OCI-LY7 (cell line): ENCODE measurements at regions not wholly inside any gene's neighbourhood (a gene's known extent, or its start where the extent isn't known, plus 50 kb on each side); places are given as distances from the start of the nearest gene placed in this dataset.

ENCODE experiments used
- BruUV-seq: library from RNA; stranded (reverse); fragments of 400-500 nt; replicated peaks from 2 replicates; lab custom pipeline; 2021; lab: Mats Ljungman, UMichigan
- CTCF ChIA-PET: fragments of 300-600 bp; sonication (Branson Sonifier 250); formaldehyde crosslinking; loops from one replicate; lab custom pipeline; 2022; ENCODE audit warnings: antibody characterized with exemption; ENCODE audit not compliant: unreplicated experiment; lab: Charles Lee
- POLR2A ChIA-PET: fragments of 300-600 bp; sonication (Branson Sonifier 250); formaldehyde crosslinking; loops from one replicate; lab custom pipeline; 2022; ENCODE audit warnings: antibody characterized with exemption; lab: Charles Lee
- DNase-seq: peaks from one replicate; pipeline ENCODE4 v3.0.0-alpha.2; 2015; ENCODE audit warnings: low spot score
- H2AFZ ChIP-seq: fragments of 200-600 bp; sonication (generic), shearing (Covaris generic); 2 replicates; pipeline ENCODE4 v1.6.1; 2014; ENCODE audit warnings: mild to moderate bottlenecking, antibody characterized with exemption, low read length, moderate library complexity
- H3K27ac ChIP-seq: fragments of 200-600 bp; sonication (generic); 2 replicates; pipeline ENCODE4 v1.5.1; 2014; ENCODE audit warnings: mixed run types, low read depth, mild to moderate bottlenecking, moderate library complexity, low read length, inconsistent platforms; ENCODE audit not compliant: poor library complexity, severe bottlenecking
- H3K36me3 ChIP-seq: fragments of 200-600 bp; sonication (generic); 2 replicates; pipeline ENCODE4 v1.6.1; 2014; ENCODE audit warnings: mild to moderate bottlenecking, antibody characterized with exemption, low read length, moderate library complexity, mixed read lengths; ENCODE audit not compliant: insufficient read depth
- H3K4me1 ChIP-seq: fragments of 200-600 bp; sonication (generic); 2 replicates; pipeline ENCODE4 v1.5.1; 2014; ENCODE audit warnings: mild to moderate bottlenecking, low read length; ENCODE audit not compliant: insufficient read depth, poor library complexity, severe bottlenecking
- H3K4me2 ChIP-seq: fragments of 200-600 bp; sonication (generic); 2 replicates; pipeline ENCODE4 v1.6.1; 2014; ENCODE audit warnings: mild to moderate bottlenecking, low read length
- H3K4me3 ChIP-seq: fragments of 200-600 bp; sonication (generic); 2 replicates; pipeline ENCODE4 v1.5.1; 2014; ENCODE audit warnings: mild to moderate bottlenecking, low read depth, low read length; ENCODE audit not compliant: poor library complexity, severe bottlenecking
- H3K79me2 ChIP-seq: fragments of 200-600 bp; sonication (generic); 2 replicates; pipeline ENCODE4 v1.6.1; 2016; ENCODE audit warnings: low read depth, mild to moderate bottlenecking, low read length, moderate library complexity, mixed read lengths; ENCODE audit not compliant: insufficient read depth
- H3K9me2 ChIP-seq: fragments of 200-600 bp; sonication (generic); 2 replicates; pipeline ENCODE4 v1.6.1; 2016; ENCODE audit warnings: mild to moderate bottlenecking, low read length, mixed read lengths; ENCODE audit not compliant: insufficient read depth
- H3K9me3 ChIP-seq: fragments of 200-600 bp; sonication (generic); 2 replicates; pipeline ENCODE4 v1.6.1; 2014; ENCODE audit warnings: mild to moderate bottlenecking, mixed run types, low read length, mixed read lengths
- H4K20me1 ChIP-seq: fragments of 200-600 bp; sonication (generic); 2 replicates; pipeline ENCODE4 v1.6.1; 2014; ENCODE audit warnings: mild to moderate bottlenecking, antibody characterized with exemption, low read length, moderate library complexity, mixed read lengths; ENCODE audit not compliant: insufficient read depth
- CTCF ChIP-seq: fragments of 200-600 bp; sonication (generic); conservative IDR thresholded peaks from 2 replicates; pipeline ENCODE4 v1.5.1; 2014; ENCODE audit warnings: mild to moderate bottlenecking, antibody characterized with exemption, low read length, moderate library complexity, mixed read lengths
- EZH2phosphoT487 ChIP-seq: fragments of 200-600 bp; sonication (generic); IDR thresholded peaks from 2 replicates; pipeline ENCODE4 v1.6.1; 2018; ENCODE audit warnings: low read depth, borderline replicate concordance, mild to moderate bottlenecking, mixed run types, antibody characterized with exemption, low read length, moderate library complexity, mixed read lengths
- intact Hi-C: fragments of 100-400 bp; cut with micrococcal nuclease; formaldehyde crosslinking; loops from one replicate; pipeline ENCODE4 v1.10.0; 2022; ENCODE audit not compliant: unreplicated experiment

DNA sequence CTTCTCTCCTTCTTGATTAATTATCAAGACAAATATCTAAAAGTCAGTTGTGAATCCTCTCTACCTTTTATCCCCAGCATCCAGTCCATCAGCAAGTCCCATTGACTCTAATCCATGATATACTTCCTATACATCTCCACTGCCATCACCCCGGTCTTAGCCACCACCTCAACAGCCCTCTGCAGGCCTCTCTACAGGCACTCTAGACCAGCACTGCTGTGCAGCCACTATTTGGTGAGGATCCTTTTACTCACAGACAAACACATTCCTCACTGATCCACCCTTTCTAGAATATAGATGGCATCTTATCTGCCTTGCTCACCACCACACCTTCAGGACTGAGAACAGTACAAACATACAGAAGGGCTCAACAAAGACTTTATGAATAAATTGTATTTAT lies 221.7 kb downstream of the RFC3 start:
- CTCF ChIA-PET: no interaction called here
- TF ChIP-seq EZH2phosphoT487: no peak
- TF ChIP-seq CTCF: no peak
- H3K4me3 ChIP-seq: no peak overlapping the region
- H3K9me3 ChIP-seq: no peaks in the 10 kb centered on the region
- POLR2A ChIA-PET: interaction anchor here (0.8 to 2.2 kb wide), 4 partner anchors 12 to 48 kb away, joined by 3 to 10 read pairs (median 4); no protein-coding TSS in a partner anchor
- BruUV-seq: no TSS peak
- intact Hi-C loops: loop anchor here (5.0 kb wide), 1 partner anchor 47 kb away; no protein-coding TSS in a partner anchor
- H3K4me2 ChIP-seq: peak overlapping the region; percentile 64; the same call in 1 of the 2 replicates
- no peaks in the 10 kb centered on the region for H3K9me2 ChIP-seq
- no peaks in the 10 kb centered on the region for H3K79me2 ChIP-seq
- H3K4me1 ChIP-seq: peaks cover 28% of the 10 kb centered on the region
- H4K20me1 ChIP-seq: no peaks in the 10 kb centered on the region
- no peak overlapping the region for H3K27ac ChIP-seq
- no peaks in the 10 kb centered on the region; the same call in 1 of the 2 replicates for H3K36me3 ChIP-seq
- peak overlapping the region; percentile 96 for H2AFZ ChIP-seq
- peak; percentile 8 for DNase-seq

GRCh38 chr13:34040863-34041262 lies 222.9 kb downstream of the RFC3 start:
- Histone ChIP-seq H3K36me3 (no peaks in the 10 kb centered on the region), H4K20me1 (no peaks in the 10 kb centered on the region), H3K4me3 (no peak overlapping the region), H3K9me3 (no peaks in the 10 kb centered on the region), H3K79me2 (no peaks in the 10 kb centered on the region), H3K9me2 (no peaks in the 10 kb centered on the region), H3K27ac (no peak overlapping the region), H2AFZ (0 out of 2 replicates have a peak overlapping the region, but pooled peaks have one; percentile 14), H3K4me2 (no peak overlapping the region), H3K4me1 (peaks cover 28% of the 10 kb centered on the region)
- TF ChIP-seq EZH2phosphoT487 (no peak), CTCF (no peak)
- CTCF ChIA-PET: no interaction called here
- BruUV-seq: no TSS peak
- intact Hi-C loops: no loop called here
- no peak for DNase-seq
- POLR2A ChIA-PET: interaction anchor here (0.9 to 2.3 kb wide), 4 partner anchors 14 to 347 kb away, joined by 3 to 11 read pairs (median 4); no protein-coding TSS in a partner anchor

- no peaks in the 10 kb centered on the region for H3K36me3 ChIP-seq
- no peak overlapping the region for H3K27ac ChIP-seq
- ChIA-PET CTCF (no interaction called here), POLR2A (no interaction called here)
- H3K79me2 ChIP-seq: no peaks in the 10 kb centered on the region
- no peaks in the 10 kb centered on the region for H4K20me1 ChIP-seq
- TF ChIP-seq EZH2phosphoT487 (no peak), CTCF (no peak)
- no peak overlapping the region for H3K4me2 ChIP-seq
- DNase-seq: no peak
- no peaks in the 10 kb centered on the region for H3K9me2 ChIP-seq
- BruUV-seq: no TSS peak
- no peak overlapping the region for H2AFZ ChIP-seq
- no peaks in the 10 kb centered on the region for H3K9me3 ChIP-seq
- intact Hi-C loops: no loop called here
- peaks cover 9% of the 10 kb centered on the region for H3K4me1 ChIP-seq
- H3K4me3 ChIP-seq: no peak overlapping the region
Observed at GRCh38 chr13:34044041-34044440, 226.1 kb downstream of the RFC3 start.
